Suprapubic skin (tissue), 4 donors: ENCODE measurements at regions not wholly inside any gene's neighbourhood (a gene's known extent, or its start where the extent isn't known, plus 50 kb on each side); places are given as distances from the start of the nearest gene placed in this dataset.

Experiments
- POLR2A ChIP-seq, 2 donors: fragments of 450-650 bp; IDR thresholded peaks; one replicate each; pipeline ENCODE4 v1.6.1; 2017; ENCODE audit warnings: antibody characterized with exemption in 2 of 2, mild to moderate bottlenecking in 2 of 2, moderate library complexity in 2 of 2
- POLR2AphosphoS5 ChIP-seq, 3 donors: sonication (generic); formaldehyde crosslinking; IDR thresholded peaks; one replicate each; pipeline ENCODE4 v1.6.1; 2017; ENCODE audit warnings: antibody characterized with exemption in 3 of 3
- TF ChIP-seq, protein P1 (sequence below), 2 donors: fragments of 200-600 bp in 1 of 2; fragments of 450-650 bp in 1 of 2; sonication (generic) in 1 of 2; IDR thresholded peaks; one replicate each; pipeline ENCODE4 v1.5.1; 2016 to 2019; ENCODE audit warnings: antibody characterized with exemption in 2 of 2, mild to moderate bottlenecking in 1 of 2, moderate library complexity in 1 of 2

GRCh38 chr5:69043655-69043996 is 50.2 kb upstream of the SLC30A5 start:
- TF ChIP-seq POLR2AphosphoS5 (IDR thresholded peaks at IDR 0.05) (no peak), POLR2A (IDR thresholded peaks at IDR 0.05) (no peak)
- TF ChIP-seq, protein P1, sequence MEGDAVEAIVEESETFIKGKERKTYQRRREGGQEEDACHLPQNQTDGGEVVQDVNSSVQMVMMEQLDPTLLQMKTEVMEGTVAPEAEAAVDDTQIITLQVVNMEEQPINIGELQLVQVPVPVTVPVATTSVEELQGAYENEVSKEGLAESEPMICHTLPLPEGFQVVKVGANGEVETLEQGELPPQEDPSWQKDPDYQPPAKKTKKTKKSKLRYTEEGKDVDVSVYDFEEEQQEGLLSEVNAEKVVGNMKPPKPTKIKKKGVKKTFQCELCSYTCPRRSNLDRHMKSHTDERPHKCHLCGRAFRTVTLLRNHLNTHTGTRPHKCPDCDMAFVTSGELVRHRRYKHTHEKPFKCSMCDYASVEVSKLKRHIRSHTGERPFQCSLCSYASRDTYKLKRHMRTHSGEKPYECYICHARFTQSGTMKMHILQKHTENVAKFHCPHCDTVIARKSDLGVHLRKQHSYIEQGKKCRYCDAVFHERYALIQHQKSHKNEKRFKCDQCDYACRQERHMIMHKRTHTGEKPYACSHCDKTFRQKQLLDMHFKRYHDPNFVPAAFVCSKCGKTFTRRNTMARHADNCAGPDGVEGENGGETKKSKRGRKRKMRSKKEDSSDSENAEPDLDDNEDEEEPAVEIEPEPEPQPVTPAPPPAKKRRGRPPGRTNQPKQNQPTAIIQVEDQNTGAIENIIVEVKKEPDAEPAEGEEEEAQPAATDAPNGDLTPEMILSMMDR (IDR thresholded peaks at IDR 0.05) = no peak
